Transverse colon (tissue), 4 donors: ENCODE measurements at regions not wholly inside any gene's neighbourhood (a gene's known extent, or its start where the extent isn't known, plus 50 kb on each side); places are given as distances from the start of the nearest gene placed in this dataset.
"Not testable (repeated sequence)": the region's sequence is repeated elsewhere in the genome, so short reads cannot be mapped to it uniquely, and the experiment has no call there.

ENCODE experiments used
- DNase-seq: peaks from one replicate; pipeline ENCODE4 v3.0.0-alpha.2; 2019
- H3K27ac ChIP-seq, 4 donors: fragments of 200-600 bp; sonication (generic); 2 replicates each; pipeline ENCODE4 v1.5.1; 2016 to 2018; ENCODE audit warnings: inconsistent platforms in 4 of 4
- H3K27me3 ChIP-seq: fragments of 200-600 bp; sonication (generic); 2 replicates; pipeline ENCODE4 v1.5.1; 2017; ENCODE audit warnings: inconsistent platforms
- H3K36me3 ChIP-seq, 4 donors: fragments of 200-600 bp; sonication (generic); 2 replicates each; pipeline ENCODE4 v1.5.1; 2017 to 2019; ENCODE audit warnings: inconsistent platforms in 4 of 4
- H3K4me1 ChIP-seq, 4 donors: fragments of 200-600 bp; sonication (generic); 2 replicates each; pipeline ENCODE4 v1.5.1; 2017 to 2020; ENCODE audit warnings: inconsistent platforms in 4 of 4
- H3K4me3 ChIP-seq, 4 donors: fragments of 200-600 bp; sonication (generic); 1 replicate in 1 of 4; 2 replicates in 3 of 4; pipeline versions ENCODE4 v1.5.1 to v1.6.1; 2017 to 2019; ENCODE audit warnings: inconsistent platforms in 4 of 4
- H3K9me3 ChIP-seq, 2 donors: fragments of 200-600 bp; sonication (generic); 2 replicates each; pipeline ENCODE4 v1.5.1; 2017 to 2019; ENCODE audit warnings: inconsistent platforms in 2 of 2
- CTCF ChIP-seq, 5 experiments: fragments of 200-600 bp in 3 of 5; fragments of 450-650 bp in 2 of 5; sonication (generic) in 3 of 5; IDR thresholded peaks; 1 replicate in 2 of 5; 2 replicates in 3 of 5; pipeline ENCODE4 v1.5.1; 2016 to 2017; ENCODE audit warnings: antibody characterized with exemption in 5 of 5, inconsistent platforms in 3 of 5, mild to moderate bottlenecking in 2 of 5, moderate library complexity in 1 of 5
- EP300 ChIP-seq: sonication (generic); formaldehyde crosslinking; IDR thresholded peaks from one replicate; pipeline ENCODE4 v1.6.1; 2017; ENCODE audit warnings: antibody characterized with exemption, low read depth
- POLR2A ChIP-seq: fragments of 450-650 bp; IDR thresholded peaks from one replicate; pipeline ENCODE4 v1.6.1; 2016; ENCODE audit warnings: antibody characterized with exemption, mild to moderate bottlenecking, moderate library complexity
- POLR2AphosphoS5 ChIP-seq, 3 donors: sonication (generic); formaldehyde crosslinking; IDR thresholded peaks; one replicate each; pipeline ENCODE4 v1.6.1; 2016; ENCODE audit warnings: antibody characterized with exemption in 3 of 3
- WGBS, 2 donors: methylation state at CpG; one replicate each; pipeline ENCODE4 v1.1.5; 2018; ENCODE audit warnings: low coverage in 1 of 2; 5-methylcytosine and 5-hydroxymethylcytosine counted together
- in situ Hi-C, 4 donors: fragments of 200-750 bp; cut with MboI; loops; one replicate each; pipeline versions ENCODE4 v1.15.0 to v1.15.1; 2017; ENCODE audit warnings: low sequenced_read_pairs in 3 of 4, low pct_ligation_motif_present in 1 of 4, low pct_unique_long_range_greater_than_20kb in 1 of 4
- intact Hi-C: fragments of 100-400 bp; cut with DNase I; formaldehyde crosslinking; loops from one replicate; pipeline ENCODE4 v1.15.1; 2023; ENCODE audit warnings: low total_unique reads

GRCh38 chr6:28824793-28825731 is 98.7 kb downstream of the TRIM27 start:
- DNase-seq: no peak
- H3K27me3 ChIP-seq: peaks cover 97% of the 10 kb centered on the region
- in situ Hi-C loops: loop anchor here in 1 of 4 donors (25.0 kb wide), 1 partner anchor 187 kb away; the partner anchor contains the start of gene ZNF311

DNA sequence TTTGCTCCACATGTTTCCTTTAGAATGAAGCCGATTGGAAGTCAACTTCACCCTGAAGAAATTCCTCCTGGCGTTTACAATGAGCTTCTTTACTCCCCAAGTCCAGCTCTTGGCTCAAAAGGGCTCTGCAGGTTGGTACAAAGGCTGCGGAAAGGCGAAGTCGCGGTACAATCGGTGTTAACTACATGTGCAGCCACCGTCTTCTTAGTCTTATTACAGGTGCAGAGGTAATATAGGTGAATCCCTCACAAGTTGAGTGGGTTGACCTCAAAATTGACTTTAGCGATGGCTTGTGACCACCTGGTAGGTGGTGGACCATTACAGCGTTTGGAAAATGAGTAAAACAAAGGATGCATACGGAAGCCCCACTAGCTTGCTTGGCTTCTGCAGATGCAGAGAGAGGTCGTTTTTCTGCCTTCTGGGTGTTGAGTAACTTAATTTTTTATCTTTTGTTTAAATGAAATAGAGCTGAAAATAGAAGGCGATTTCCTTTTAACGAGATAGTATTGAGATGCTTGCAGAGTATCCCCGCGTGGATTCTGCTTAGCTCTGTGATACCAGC is 98.0 kb downstream of the TRIM27 start:
- no peak for DNase-seq
- in situ Hi-C loops (loop anchor here in 1 of 4 donors (25.0 kb wide), 1 partner anchor 186 kb away; the partner anchor contains the start of gene ZNF311), intact Hi-C loops (no loop called here)
- 25 to 26% methylated on average over 15 to 16 of the region's 16 CpGs for WGBS, 2 donors
- TF ChIP-seq POLR2AphosphoS5 (IDR thresholded peaks at IDR 0.05) (no peak), CTCF (IDR thresholded peaks at IDR 0.05) (no peak), EP300 (no peak), POLR2A (no peak)
- Histone ChIP-seq H3K4me1 (peaks cover 0 to 9% (median 0%) of the 10 kb centered on the region in 4 donors), H3K4me3 (no peak overlapping the region), H3K27me3 (peaks cover 89% of the 10 kb centered on the region), H3K36me3 (no peaks in the 10 kb centered on the region), H3K27ac (no peak overlapping the region), H3K9me3 (no peaks in the 10 kb centered on the region)

More at GRCh38 chr6:28824793-28825731, 98.7 kb downstream of the TRIM27 start:
- Histone ChIP-seq H3K4me1 (peaks cover 0 to 9% (median 0%) of the 10 kb centered on the region in 4 donors), H3K27ac (no peak overlapping the region), H3K9me3 (no peaks in the 10 kb centered on the region), H3K36me3 (no peaks in the 10 kb centered on the region), H3K4me3 (no peak overlapping the region)
- TF ChIP-seq POLR2AphosphoS5 (IDR thresholded peaks at IDR 0.05): no peak
- no peak for TF ChIP-seq CTCF (IDR thresholded peaks at IDR 0.05)
- no peak for TF ChIP-seq EP300
- TF ChIP-seq POLR2A: no peak
- intact Hi-C loops: no loop called here
- 9 to 10% methylated on average over 34 of the region's 34 CpGs for WGBS, 2 donors

GRCh38 chr6:28831683-28832082 is 92.1 kb downstream of the TRIM27 start:
- H3K27ac ChIP-seq, H3K4me1 ChIP-seq, intact Hi-C loops, H3K36me3 ChIP-seq, H3K4me3 ChIP-seq, H3K9me3 ChIP-seq, DNase-seq: not testable (repeated sequence)
- peaks cover 67% of the 10 kb centered on the region for H3K27me3 ChIP-seq
- WGBS, 2 donors: 83 to 85% methylated on average over 4 to 6 of the region's 6 CpGs
- in situ Hi-C loops: loop anchor here in 1 of 4 donors (25.0 kb wide), 1 partner anchor 181 kb away; the partner anchor contains the start of gene ZNF311

DNA sequence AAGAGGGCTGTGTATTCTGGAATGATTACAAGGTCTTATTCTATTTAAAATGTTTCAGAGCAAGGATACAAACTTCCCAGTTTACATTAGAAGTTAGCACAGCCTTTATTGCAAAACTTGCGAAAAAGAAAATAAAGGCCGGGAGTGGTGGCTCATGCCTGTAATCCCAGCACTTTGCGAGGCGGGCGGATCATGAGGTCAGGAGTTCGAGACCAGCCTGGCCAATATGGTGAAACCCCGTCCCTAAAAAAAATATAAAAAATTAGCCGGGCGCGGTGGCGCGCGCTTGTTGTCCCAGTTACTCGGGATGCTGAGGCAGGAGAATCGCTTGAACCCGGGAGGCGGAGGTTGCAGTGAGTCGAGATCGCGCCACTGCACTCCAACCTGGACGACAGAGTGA is 87.1 kb downstream of the TRIM27 start:
- H3K4me3 ChIP-seq, DNase-seq, H3K9me3 ChIP-seq, H3K36me3 ChIP-seq, H3K27ac ChIP-seq, intact Hi-C loops: not testable (repeated sequence)
- Histone ChIP-seq H3K27me3 (peaks cover 55% of the 10 kb centered on the region), H3K4me1 (peaks cover 0 to 21% (median 11%) of the 10 kb centered on the region in 4 donors)
- WGBS, 2 donors: 44 to 59% methylated on average over 7 to 21 of the region's 21 CpGs
- in situ Hi-C loops: loop anchor here (5.0 to 25.0 kb wide), 3 partner anchors 176 to 181 kb away; partner anchors contain the start of gene ZNF311 (in 1 of the 4)

- peaks cover 59% of the 10 kb centered on the region for H3K27me3 ChIP-seq
- WGBS, 2 donors: 0 to 2% methylated on average over 9 to 11 of the region's 11 CpGs
- no peaks in the 10 kb centered on the region for H3K9me3 ChIP-seq
- TF ChIP-seq POLR2A: no peak
- TF ChIP-seq POLR2AphosphoS5 (IDR thresholded peaks at IDR 0.05): no peak
- TF ChIP-seq EP300: no peak
- in situ Hi-C loops: loop anchor here (5.0 to 25.0 kb wide), 3 partner anchors 174 to 179 kb away; partner anchors contain the start of gene ZNF311 (in 1 of the 4)
- peaks cover 0 to 21% (median 11%) of the 10 kb centered on the region in 4 donors for H3K4me1 ChIP-seq
- peak; percentile 67 for DNase-seq
- intact Hi-C loops: loop anchor here (2.0 kb wide), 1 partner anchor 179 kb away; no protein-coding TSS in a partner anchor
- peak overlapping the region; percentile 29 to 60 (median 51) for H3K4me3 ChIP-seq
- H3K27ac ChIP-seq: peak overlapping the region; percentile 71 to 79 (median 74)
- no peaks in the 10 kb centered on the region for H3K36me3 ChIP-seq
Observed at GRCh38 chr6:28838289-28838633, 85.5 kb downstream of the TRIM27 start.
